GM12878 (cell line): ENCODE measurements at regions not wholly inside any gene's neighbourhood (a gene's known extent, or its start where the extent isn't known, plus 50 kb on each side); places are given as distances from the start of the nearest gene placed in this dataset.

Experiments
- BRCA1 ChIP-seq: IDR thresholded peaks from 2 replicates; pipeline ENCODE4 v1.6.1; 2011; ENCODE audit warnings: low read depth, low read length, improper control_type of control experiment
- CBX3 ChIP-seq: fragments of 200-600 bp; sonication (generic); IDR thresholded peaks from 2 replicates; pipeline ENCODE4 v1.6.1; 2016; ENCODE audit warnings: low read depth, borderline replicate concordance
- CBX5 ChIP-seq: sonication (generic); IDR thresholded peaks from 2 replicates; pipeline ENCODE4 v1.6.1; 2016; ENCODE audit warnings: low read depth, moderate library complexity, mild to moderate bottlenecking, inconsistent platforms
- CHD4 ChIP-seq: fragments of 200-600 bp; sonication (generic); IDR thresholded peaks from 2 replicates; pipeline ENCODE4 v1.6.1; 2016; ENCODE audit warnings: mild to moderate bottlenecking
- CREB1 ChIP-seq: IDR thresholded peaks from 2 replicates; pipeline ENCODE4 v1.6.1; 2012; ENCODE audit warnings: low read depth, mild to moderate bottlenecking, inconsistent platforms
- CTCF ChIP-seq, 3 experiments: IDR thresholded peaks in 2 of 3; conservative IDR thresholded peaks in 1 of 3; 2 replicates each; pipeline ENCODE4 v1.5.1; 2011; ENCODE audit warnings: low read depth in 3 of 3, low read length in 3 of 3, mild to moderate bottlenecking in 3 of 3, control low read depth in 2 of 3, moderate library complexity in 2 of 3, inconsistent platforms in 1 of 3, mixed read lengths in 1 of 3; ENCODE audit not compliant: control insufficient read depth in 2 of 3, insufficient read depth in 1 of 3; ENCODE audit errors: extremely low read depth in 1 of 3
- CUX1 ChIP-seq: IDR thresholded peaks from 2 replicates; pipeline ENCODE4 v1.6.1; 2012; ENCODE audit warnings: improper control_type of control experiment, low read depth, low read length; ENCODE audit not compliant: insufficient replicate concordance
- EZH2 ChIP-seq: IDR thresholded peaks from 2 replicates; pipeline ENCODE4 v1.6.1; 2012; ENCODE audit warnings: low read depth, mild to moderate bottlenecking, control low read depth, inconsistent platforms, low read length, borderline replicate concordance; ENCODE audit not compliant: control insufficient read depth
- IRF4 ChIP-seq: IDR thresholded peaks from 2 replicates; pipeline ENCODE4 v1.6.1; 2011; ENCODE audit warnings: low read depth, low read length
- MAX ChIP-seq: IDR thresholded peaks from 2 replicates; pipeline ENCODE4 v1.6.1; 2012; ENCODE audit warnings: low read depth, low read length, improper control_type of control experiment
- NFXL1 ChIP-seq: fragments of 450-650 bp; IDR thresholded peaks from 2 replicates; pipeline ENCODE4 v1.6.1; 2017; ENCODE audit warnings: antibody characterized with exemption, mild to moderate bottlenecking, borderline replicate concordance
- PAX8 ChIP-seq: fragments of 450-650 bp; IDR thresholded peaks from 2 replicates; pipeline ENCODE4 v1.6.1; 2017; ENCODE audit warnings: mild to moderate bottlenecking, moderate library complexity
- POLR2AphosphoS5 ChIP-seq: IDR thresholded peaks from 2 replicates; pipeline ENCODE4 v1.6.1; 2011; ENCODE audit warnings: mild to moderate bottlenecking, low read length, inconsistent platforms
- POU2F2 ChIP-seq: IDR thresholded peaks from 3 replicates; pipeline ENCODE4 v1.6.1; 2011; ENCODE audit warnings: low read depth, mild to moderate bottlenecking, low read length, borderline replicate concordance
- RAD51 ChIP-seq: fragments of 450-650 bp; IDR thresholded peaks from 2 replicates; pipeline ENCODE4 v1.6.1; 2016; ENCODE audit warnings: moderate library complexity, mild to moderate bottlenecking, inconsistent platforms
- RELB ChIP-seq: fragments of 450-650 bp; IDR thresholded peaks from 2 replicates; pipeline ENCODE4 v1.6.1; 2017; ENCODE audit warnings: low read depth, mild to moderate bottlenecking, moderate library complexity
- RUNX3 ChIP-seq: IDR thresholded peaks from 2 replicates; pipeline ENCODE4 v1.6.1; 2012; ENCODE audit warnings: low read length, inconsistent platforms
- SMAD5 ChIP-seq: IDR thresholded peaks from 2 replicates; pipeline ENCODE4 v1.6.1; 2016; ENCODE audit warnings: antibody characterized with exemption, low read depth
- SMARCA5 ChIP-seq: fragments of 450-650 bp; IDR thresholded peaks from 2 replicates; pipeline ENCODE4 v1.6.1; 2017; ENCODE audit warnings: mild to moderate bottlenecking
- STAT1 ChIP-seq: fragments of 450-650 bp; conservative IDR thresholded peaks from 2 replicates; pipeline ENCODE4 v1.6.1; 2014; ENCODE audit warnings: antibody characterized with exemption, mild to moderate bottlenecking
- SUZ12 ChIP-seq: fragments of 200-600 bp; sonication (generic); IDR thresholded peaks from one replicate; pipeline ENCODE4 v1.6.1; 2018; ENCODE audit warnings: antibody characterized with exemption, mild to moderate bottlenecking; ENCODE audit not compliant: unreplicated experiment
- TCF12 ChIP-seq: IDR thresholded peaks from 2 replicates; pipeline ENCODE4 v1.6.1; 2011; ENCODE audit warnings: low read depth, mild to moderate bottlenecking, low read length
- YY1 ChIP-seq: IDR thresholded peaks from 2 replicates; pipeline ENCODE4 v1.6.1; 2011; ENCODE audit warnings: low read depth, mild to moderate bottlenecking, low read length
- ZNF217 ChIP-seq: fragments of 450-650 bp; IDR thresholded peaks from 2 replicates; pipeline ENCODE4 v1.6.1; 2017; ENCODE audit warnings: antibody characterized with exemption, mild to moderate bottlenecking

- TF ChIP-seq CTCF (IDR thresholded peaks at IDR 0.05 in 2 of 3, conservative IDR thresholded peaks at IDR 0.05 in 1 of 3; ENCODE audit: control insufficient read depth in 2 of 3, extremely low read depth in 1 of 3, insufficient read depth in 1 of 3, low read depth in 3 of 3, low read length in 3 of 3) (peak; percentile 16 to 61 (median 28); a peak in 4 of 6 replicates), EZH2 (no peak), RAD51 (no peak), TCF12 (no peak), CUX1 (no peak), CHD4 (no peak), MAX (no peak), PAX8 (no peak), RELB (0 out of 2 replicates have a peak, but pooled peaks have one; percentile 15), CBX3 (no peak), SMAD5 (no peak), BRCA1 (no peak), SMARCA5 (peak; percentile 96), NFXL1 (no peak), YY1 (no peak), STAT1 (no peak), RUNX3 (no peak), SUZ12 (no peak), POU2F2 (no peak), CBX5 (no peak), ZNF217 (peak; percentile 92), CREB1 (no peak), POLR2AphosphoS5 (no peak), IRF4 (no peak)
Measured at GRCh38 chr20:6940048-6940447, 172.6 kb downstream of the BMP2 start (continued).
